GM19467 (cell line): ENCODE measurements at regions not wholly inside any gene's neighbourhood (a gene's known extent, or its start where the extent isn't known, plus 50 kb on each side); places are given as distances from the start of the nearest gene placed in this dataset.
"Not testable (repeated sequence)": the region's sequence is repeated elsewhere in the genome, so short reads cannot be mapped to it uniquely, and the experiment has no call there.

Experiments used
- ATAC-seq: cut with Tn5 transposase; IDR thresholded peaks from one replicate; pipeline ENCODE4 v1.9.1; 2021; ENCODE audit warnings: mild to moderate bottlenecking, moderate library complexity; ENCODE audit not compliant: unreplicated experiment

DNA sequence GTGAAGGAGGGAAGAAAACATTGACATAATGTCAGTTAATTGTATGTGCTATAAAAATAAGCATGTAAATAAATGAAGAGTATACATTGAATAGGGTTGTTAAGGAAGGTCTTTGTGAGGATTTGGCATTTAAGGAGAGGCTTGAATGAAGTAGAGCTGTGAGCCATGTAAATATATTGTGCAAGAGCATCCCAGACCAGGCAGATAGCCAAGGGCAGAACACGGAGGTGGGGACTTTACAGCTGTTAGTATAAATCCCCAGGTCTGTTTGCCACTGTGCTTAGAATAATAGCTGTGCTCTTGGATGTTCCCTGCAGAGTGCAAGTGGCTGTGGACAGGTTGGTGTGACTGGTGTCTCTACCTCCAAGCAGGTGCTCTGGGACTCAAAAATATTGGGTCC is 211.7 kb downstream of the LRRC70 start:
- no peak for ATAC-seq

GRCh38 chr5:62786099-62786498 is 207.5 kb downstream of the LRRC70 start:
- ATAC-seq: no peak

DNA sequence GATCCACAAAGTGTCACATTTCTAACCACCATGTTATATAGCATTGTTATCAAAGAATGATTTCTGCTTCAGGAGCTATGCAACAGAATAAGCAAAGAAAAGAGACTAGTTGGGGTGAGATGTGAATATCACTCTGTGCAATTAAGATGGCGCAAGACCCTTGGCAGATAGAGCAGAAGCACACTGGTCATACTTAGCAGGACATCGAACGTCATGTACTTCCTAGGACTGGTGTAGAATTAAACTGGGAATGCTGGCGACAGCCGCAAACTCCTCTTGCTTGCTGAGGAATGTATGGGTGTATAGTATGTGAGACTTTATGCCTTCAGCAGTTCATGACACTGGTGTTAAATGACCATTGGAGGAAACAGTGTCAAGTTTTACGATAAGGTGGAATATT is 207.0 kb downstream of the LRRC70 start:
- no peak for ATAC-seq

- ATAC-seq: peak; percentile 45
Measured at GRCh38 chr5:62783374-62784057, 204.9 kb downstream of the LRRC70 start.

DNA sequence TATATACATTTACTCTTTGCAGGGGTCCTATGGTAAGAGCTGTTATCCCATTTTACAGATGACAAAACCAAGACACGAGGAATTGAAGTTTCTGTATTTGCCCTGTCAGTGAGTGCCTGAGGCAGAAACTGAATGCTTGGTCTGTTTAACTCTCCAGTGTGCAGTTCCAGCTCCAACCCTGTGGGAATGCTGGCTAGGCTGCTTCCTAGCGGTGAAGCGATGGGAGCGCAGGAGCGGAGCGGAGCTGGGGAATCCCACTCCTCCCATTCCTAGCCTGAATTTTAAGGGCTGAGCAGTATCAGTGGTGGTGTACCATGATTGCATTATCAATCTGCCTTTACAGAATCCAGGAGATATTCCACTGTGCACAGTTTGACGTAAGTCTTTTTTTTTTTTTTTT is 202.3 kb downstream of the LRRC70 start:
- no peak for ATAC-seq

GRCh38 chr5:62780230-62780629 is 201.6 kb downstream of the LRRC70 start:
- ATAC-seq: no peak

- ATAC-seq: no peak
Measured at GRCh38 chr5:62779010-62779422, 200.4 kb downstream of the LRRC70 start.

DNA sequence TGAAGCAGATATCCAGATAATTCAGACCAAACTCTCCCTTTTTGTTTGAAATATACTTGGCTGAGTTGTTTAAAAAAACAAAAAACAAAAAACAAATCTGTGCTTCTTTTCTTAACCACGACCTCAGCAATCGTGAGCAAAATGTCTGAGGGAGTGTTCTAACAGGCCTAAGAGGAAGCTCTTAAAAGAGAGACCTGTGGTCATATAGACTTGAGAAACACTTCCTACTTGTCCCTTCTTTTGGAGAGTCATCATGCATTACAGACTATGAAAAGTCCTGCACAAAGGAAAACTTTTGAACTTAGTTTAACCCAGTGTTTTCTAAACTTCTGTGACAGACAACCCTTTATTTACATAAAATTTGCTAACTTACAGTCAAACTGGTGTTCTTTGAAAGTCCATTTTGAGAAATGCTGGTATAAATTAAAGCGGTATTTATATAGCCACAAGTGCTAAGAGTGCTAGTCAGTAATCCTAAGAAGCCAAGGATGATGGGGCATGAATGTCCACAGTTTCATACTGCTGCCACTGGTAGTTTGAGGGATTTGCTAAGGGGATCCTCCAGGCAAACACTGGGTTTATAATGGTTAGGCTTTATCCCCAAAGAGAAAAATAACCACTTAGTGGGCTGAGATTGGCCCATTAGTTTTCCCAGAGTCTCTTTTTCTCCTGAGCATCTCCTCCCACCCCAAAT is 199.8 kb downstream of the LRRC70 start:
- no peak for ATAC-seq

DNA sequence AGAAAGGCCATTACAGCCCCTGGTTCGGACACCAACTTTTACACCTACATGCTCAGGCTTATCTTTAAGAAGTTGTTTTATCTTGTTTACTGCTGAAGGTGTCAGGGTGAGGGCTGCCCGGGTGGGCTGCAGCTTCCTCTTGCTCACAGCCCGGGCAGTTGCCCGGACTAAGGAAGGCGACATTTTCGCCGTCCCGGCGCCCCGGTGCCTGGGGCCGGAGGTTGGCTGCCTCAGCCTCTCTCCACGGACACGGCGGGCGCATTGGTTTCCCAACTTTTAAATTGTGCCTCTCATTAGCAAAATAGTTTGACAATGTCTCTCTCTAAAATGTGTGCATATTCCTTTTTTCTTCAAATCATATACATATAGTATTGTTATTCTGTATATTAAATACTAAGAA is 198.5 kb downstream of the LRRC70 start:
- not testable (repeated sequence) for ATAC-seq

DNA sequence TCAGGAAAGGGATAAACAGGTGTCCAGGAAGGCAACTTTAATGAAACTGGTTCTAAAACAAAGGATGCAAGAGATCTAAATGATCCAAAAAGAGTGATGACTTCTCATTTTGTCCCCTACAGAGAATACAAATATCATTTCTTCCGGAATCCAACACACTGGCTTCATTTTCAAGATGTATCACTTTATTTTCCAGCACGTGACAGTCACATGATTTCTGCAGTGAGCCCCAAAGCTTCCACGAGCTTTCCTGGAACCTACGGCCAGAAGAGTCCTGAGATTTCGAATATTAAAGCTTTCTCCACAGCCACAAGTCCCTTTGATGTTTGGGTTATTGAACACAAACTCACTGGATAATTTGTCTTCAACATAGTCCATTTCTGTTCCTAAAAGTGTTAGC is 198.0 kb downstream of the LRRC70 start:
- ATAC-seq: not testable (repeated sequence)

DNA sequence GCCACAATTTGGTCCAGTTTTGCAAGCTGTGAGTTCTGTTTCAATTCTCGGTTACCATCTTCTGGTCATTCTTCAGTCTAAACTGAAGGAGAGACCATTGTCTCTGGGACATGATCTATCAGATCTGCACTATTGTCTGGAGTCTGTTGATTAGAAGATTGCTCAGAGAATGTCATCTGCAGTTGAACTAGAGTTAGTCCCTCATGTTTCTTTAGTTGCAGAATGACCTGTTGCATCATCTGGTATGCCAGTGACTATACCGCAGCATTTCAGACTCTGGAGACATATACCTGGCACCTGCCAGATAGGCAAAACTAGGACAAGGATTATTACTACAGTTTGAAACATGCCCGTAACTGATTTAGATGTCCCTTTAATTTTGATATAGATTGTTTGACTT is 194.8 kb downstream of the LRRC70 start:
- no peak for ATAC-seq

- ATAC-seq: no peak
Measured at GRCh38 chr5:62771341-62771740, 192.7 kb downstream of the LRRC70 start.

GRCh38 chr5:62767650-62768049 is 189.0 kb downstream of the LRRC70 start:
- ATAC-seq: no peak

DNA sequence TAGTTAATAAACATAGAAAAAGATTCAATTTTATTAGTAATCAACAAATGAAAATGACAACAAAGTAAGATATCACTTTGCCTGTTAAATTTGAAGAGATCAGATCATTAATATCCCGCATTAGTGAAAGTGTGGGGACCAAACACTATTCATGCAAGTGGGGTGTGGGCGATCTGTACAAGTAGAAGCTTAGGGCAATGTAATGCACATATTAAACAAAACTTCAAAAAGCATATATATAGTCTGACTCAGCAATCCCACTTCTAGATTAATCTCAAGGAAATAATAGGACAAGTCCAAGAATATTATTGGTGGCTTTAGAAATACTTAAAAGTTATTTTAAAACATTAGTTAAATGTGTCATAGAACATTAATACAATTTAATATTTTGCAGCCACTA is 188.5 kb downstream of the LRRC70 start:
- no peak for ATAC-seq

DNA sequence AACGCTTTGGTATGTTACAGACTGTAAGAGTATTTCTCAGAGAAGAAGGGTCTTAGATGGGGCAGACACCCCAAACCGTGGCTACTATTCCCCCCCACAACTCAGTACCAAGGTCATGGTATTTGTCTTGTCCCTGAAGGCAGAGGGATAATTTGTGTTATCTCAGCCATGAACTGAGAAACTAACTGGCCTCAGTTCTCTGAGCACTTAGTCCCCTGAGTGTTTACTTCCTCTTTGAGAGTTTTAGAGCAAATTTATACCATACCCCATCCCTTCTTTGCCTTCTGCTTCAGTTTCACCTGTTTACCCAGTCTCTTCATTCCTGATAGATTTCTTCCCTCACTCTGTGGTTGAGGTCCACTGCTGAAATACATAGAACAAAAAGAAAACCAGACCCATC is 183.9 kb downstream of the LRRC70 start:
- ATAC-seq: no peak

DNA sequence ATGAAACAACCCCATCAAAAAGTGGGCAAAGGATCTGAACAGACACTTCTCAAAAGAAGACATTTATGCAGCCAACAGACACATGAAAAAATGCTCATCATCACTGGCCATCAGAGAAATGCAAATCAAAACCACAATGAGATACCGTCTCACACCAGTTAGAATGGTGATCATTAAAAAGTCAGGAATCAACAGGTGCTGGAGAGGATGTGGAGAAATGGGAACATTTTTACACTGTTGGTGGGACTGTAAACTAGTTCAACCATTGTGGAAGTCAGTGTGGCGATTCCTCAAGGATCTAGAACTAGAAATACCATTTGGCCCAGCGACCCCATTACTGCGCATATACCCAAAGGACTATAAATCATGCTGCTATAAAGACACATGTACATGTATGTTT is 179.1 kb downstream of the LRRC70 start:
- ATAC-seq: not testable (repeated sequence)

DNA sequence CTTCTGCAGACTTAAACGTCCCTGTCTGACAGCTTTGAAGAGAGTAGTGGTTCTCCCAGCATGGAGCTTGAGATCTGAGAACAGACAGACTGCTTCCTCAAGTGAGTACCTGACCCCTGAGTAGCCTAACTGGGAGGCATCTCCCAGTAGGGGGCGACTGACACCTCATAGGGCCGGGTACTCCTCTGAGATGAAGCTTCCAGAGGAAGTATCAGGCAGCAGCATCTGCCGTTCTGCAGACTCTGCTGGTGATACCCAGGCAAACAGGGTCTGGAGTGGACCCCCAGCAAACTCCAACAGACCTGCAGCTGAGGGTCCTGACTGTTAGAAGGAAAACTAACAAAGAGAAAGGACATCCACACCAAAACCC is 174.4 kb downstream of the LRRC70 start:
- not testable (repeated sequence) for ATAC-seq

DNA sequence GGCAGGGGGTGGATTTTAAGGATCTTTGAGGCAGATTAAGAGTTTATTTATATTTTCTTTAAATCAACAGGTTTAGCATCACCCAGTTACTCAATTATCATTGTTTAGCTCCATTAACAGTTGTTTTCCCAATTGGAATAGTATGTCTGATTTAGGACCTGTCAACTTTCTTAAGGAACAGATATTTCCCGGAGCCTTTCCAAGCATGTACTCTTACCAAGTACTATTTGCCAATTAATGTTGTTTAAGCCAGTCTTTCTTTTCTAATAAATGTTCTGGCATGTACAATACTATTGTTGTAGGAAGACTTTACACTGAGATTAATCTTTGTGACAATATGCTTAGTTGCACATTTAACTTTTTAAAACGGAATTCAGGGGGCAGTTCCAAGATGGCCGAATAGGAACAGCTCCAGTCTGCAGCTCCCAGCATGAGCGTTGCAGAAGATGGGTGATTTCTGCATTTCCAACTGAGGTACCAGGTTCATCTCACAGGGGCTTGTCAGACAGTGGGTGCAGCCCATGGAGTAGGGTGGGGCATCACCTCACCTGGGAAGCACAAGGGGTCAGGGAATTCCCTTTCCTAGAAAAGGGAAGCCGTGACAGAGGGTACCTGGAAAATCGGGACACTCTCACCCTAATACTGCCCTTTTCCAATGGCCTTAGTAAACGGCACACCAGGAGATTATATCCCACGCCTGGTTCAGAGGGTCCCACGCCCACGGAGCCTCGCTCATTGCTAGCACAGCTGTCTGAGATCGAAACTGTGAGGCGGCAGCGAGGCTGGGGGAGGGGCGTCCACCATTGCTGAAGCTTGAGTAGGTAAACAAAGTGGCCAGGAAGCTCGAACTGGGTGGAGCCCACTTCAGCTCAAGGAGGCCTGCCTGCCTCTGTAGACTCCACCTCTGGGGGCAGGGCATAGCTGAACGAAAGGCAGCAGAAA is 173.7 kb downstream of the LRRC70 start:
- not testable (repeated sequence) for ATAC-seq

- ATAC-seq: no peak
Measured at GRCh38 chr5:62742207-62742606, 163.6 kb downstream of the LRRC70 start.

DNA sequence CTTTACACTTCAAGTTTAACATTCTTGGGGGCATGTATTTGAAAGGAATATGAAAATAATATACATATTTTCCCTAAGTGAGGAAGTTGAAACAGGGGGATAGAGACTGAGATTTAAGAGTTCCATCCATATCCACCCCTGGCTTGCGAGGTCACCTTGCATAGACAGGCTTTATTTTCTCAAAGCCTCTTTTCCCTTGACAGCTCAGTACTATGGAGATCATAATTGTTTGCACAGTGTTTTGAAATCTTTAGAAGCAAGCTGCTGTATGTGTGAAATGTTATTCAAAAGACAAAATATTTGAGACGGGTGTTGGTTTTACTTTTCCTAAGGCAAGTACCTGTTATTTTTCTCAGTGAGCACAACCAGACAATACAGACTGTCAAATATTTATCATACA is 163.1 kb downstream of the LRRC70 start:
- no peak for ATAC-seq

DNA sequence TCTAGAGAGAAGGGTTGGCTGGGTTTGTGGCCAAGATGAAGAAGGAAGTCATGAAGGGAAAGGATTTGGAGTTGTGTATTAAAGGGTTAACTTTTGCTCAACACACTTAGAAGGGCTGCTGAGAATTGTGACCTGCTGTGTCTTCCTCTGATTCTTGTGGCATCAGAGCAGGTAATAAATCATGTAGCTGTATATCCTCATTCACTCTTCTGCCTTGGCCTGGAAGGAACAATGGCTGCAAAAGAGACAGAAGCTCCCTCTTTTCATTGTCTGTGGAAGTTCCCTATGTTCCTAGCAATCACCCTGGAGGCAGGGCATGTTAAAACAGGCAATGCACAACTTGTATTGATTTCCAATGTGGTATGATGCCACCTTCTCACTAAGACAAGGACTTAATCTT is 159.1 kb downstream of the LRRC70 start:
- no peak for ATAC-seq

GRCh38 chr5:62732677-62733121 is 154.1 kb downstream of the LRRC70 start:
- no peak for ATAC-seq
